ENCODE measurements at regions not wholly inside any gene's neighbourhood (a gene's known extent, or its start where the extent isn't known, plus 50 kb on each side); places are given as distances from the start of the nearest gene placed in this dataset.

- CTCF ChIA-PET: no interaction called here
- no peaks in the 10 kb centered on the region for H3K9me3 ChIP-seq (replicated peaks; ENCODE audit: control insufficient read depth, insufficient read depth, low read length)
- H3K4me1 ChIP-seq (ENCODE audit: control insufficient read depth, insufficient read depth, low read length): no peaks in the 10 kb centered on the region
- H3K9ac ChIP-seq (ENCODE audit: control insufficient read depth, insufficient read depth, low read length): no peak overlapping the region
- H3K79me2 ChIP-seq (ENCODE audit: control insufficient read depth, insufficient read depth, low read length): no peaks in the 10 kb centered on the region
- no peaks in the 10 kb centered on the region for H4K20me1 ChIP-seq (ENCODE audit: control insufficient read depth, insufficient read depth)
- RAD21 ChIA-PET (ENCODE audit: unreplicated experiment): no interaction called here
- intact Hi-C loops (cut with micrococcal nuclease; ENCODE audit: unreplicated experiment): loop anchor here (10.0 kb wide), 1 partner anchor 434 kb away; no protein-coding TSS in a partner anchor
- no peak overlapping the region for H3K4me2 ChIP-seq (ENCODE audit: control insufficient read depth, insufficient read depth)
- DNase-seq (ENCODE audit: low read depth, low spot score) (no peak), ATAC-seq (no peak), FAIRE-seq (no peak)
- SMC1A ChIA-PET (ENCODE audit: uncharacterized antibody, unreplicated experiment): no interaction called here
- WGBS (ENCODE audit: insufficient coverage, insufficient replicate concordance, low lambda C conversion rate, missing lambda C conversion rate): 6% methylated on average over 1 of the region's 1 CpG
- no peaks in the 10 kb centered on the region for H3K27me3 ChIP-seq (replicated peaks in 1 of 2; ENCODE audit: control insufficient read depth in 2 of 2, insufficient read depth in 2 of 2, low read length in 1 of 2)
- BruUV-seq (replicated peaks): no TSS peak
- no peaks in the 10 kb centered on the region for H3K36me3 ChIP-seq (ENCODE audit: control insufficient read depth in 2 of 2, insufficient read depth in 2 of 2, low read length in 1 of 2)
- POLR2A ChIA-PET: no interaction called here
- in situ Hi-C loops (cut with MboI): no loop called here
- no peak overlapping the region for H2AFZ ChIP-seq (ENCODE audit: control insufficient read depth, low read depth, low read length)
- H3K4me3 ChIP-seq: no peak overlapping the region
- H3K27ac ChIP-seq (ENCODE audit: control insufficient read depth, insufficient read depth): no peak overlapping the region
- TF ChIP-seq ZBTB11 (CRISPR knock-in tag; IDR thresholded peaks at IDR 0.05): no peak
- no peak for TF ChIP-seq MLLT1 (IDR thresholded peaks at IDR 0.05)
- TF ChIP-seq RELA (IDR thresholded peaks at IDR 0.05; ENCODE audit: borderline replicate concordance, partially characterized antibody): no peak
- TF ChIP-seq IKZF1 (conservative IDR thresholded peaks at IDR 0.05): no peak
- no peak for TF ChIP-seq BMI1 (IDR thresholded peaks at IDR 0.05; ENCODE audit: borderline replicate concordance)
- TF ChIP-seq USF2 (IDR thresholded peaks at IDR 0.05; ENCODE audit: borderline replicate concordance, low read depth, low read length): no peak
- no peak for TF ChIP-seq SIN3A (IDR thresholded peaks at IDR 0.05; ENCODE audit: low read depth, low read length)
- no peak for TF ChIP-seq CBX3 (IDR thresholded peaks at IDR 0.05; ENCODE audit: borderline replicate concordance, low read depth)
- TF ChIP-seq ATF2 (IDR thresholded peaks at IDR 0.05; ENCODE audit: low read length): no peak
- no peak for TF ChIP-seq CREM (IDR thresholded peaks at IDR 0.05; ENCODE audit: low read depth)
- TF ChIP-seq ZNF687 (IDR thresholded peaks at IDR 0.05): no peak
- TF ChIP-seq NFYB (IDR thresholded peaks at IDR 0.05; ENCODE audit: insufficient read depth, low read depth, low read length): no peak
- TF ChIP-seq TCF7 (IDR thresholded peaks at IDR 0.05; ENCODE audit: borderline replicate concordance): no peak
- TF ChIP-seq MYB (IDR thresholded peaks at IDR 0.05; ENCODE audit: borderline replicate concordance, low read depth, low read length): no peak
- no peak for TF ChIP-seq CHD1 (IDR thresholded peaks at IDR 0.05; ENCODE audit: low read depth, low read length)
Observed at GRCh38 chr3:20658491-20658890, 472.5 kb upstream of the SGO1 start.
